ENCODE measurements at regions not wholly inside any gene's neighbourhood (a gene's known extent, or its start where the extent isn't known, plus 50 kb on each side); places are given as distances from the start of the nearest gene placed in this dataset.
"Not testable (repeated sequence)": the region's sequence is repeated elsewhere in the genome, so short reads cannot be mapped to it uniquely, and the experiment has no call there.

DNA sequence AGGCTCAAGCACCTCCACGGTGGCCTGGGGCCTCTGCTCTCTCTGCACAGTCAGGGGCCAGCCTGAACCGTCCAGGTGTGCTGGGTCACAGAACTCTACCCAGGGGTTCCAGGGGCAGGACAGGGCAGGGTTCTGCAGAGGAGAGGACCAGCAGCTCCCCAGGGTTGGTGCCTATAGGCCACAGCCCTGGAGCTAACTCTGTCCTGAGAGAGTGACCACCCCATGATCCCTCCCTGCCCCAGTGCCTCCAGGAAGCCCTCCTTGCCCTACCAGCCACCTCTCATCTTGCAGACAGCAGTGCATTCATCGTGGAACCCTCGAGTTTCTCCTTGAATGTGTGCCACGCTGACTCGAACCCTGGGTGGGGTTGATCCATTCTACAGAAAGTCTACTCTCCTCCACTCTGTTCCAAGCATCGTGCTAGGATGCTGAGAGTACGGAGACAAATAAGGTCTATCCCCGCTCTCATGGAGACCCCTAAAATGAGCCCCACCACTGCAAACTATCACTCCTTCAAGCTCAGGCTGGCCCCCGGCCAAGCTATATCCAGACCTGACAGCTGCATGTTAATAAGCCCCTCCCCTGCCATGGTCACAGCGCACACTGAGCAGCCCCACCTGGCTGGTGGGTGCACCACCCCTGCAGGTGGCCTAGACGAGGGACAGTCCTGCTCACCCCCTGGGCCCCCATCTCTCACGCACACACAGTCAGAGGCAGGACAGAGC lies 138.1 kb upstream of the FOXD4L5 start:
- TF ChIP-seq RAD21 (IDR thresholded peaks at IDR 0.05; ENCODE audit: low read length); POLR2AphosphoS5 (IDR thresholded peaks at IDR 0.05; ENCODE audit: low read depth, low read length); NFIC (IDR thresholded peaks at IDR 0.05; ENCODE audit: borderline replicate concordance); GABPA (IDR thresholded peaks at IDR 0.05; ENCODE audit: low read depth): not testable (repeated sequence)

Measured in SK-N-SH (cell line).